ENCODE measurements at regions not wholly inside any gene's neighbourhood (a gene's known extent, or its start where the extent isn't known, plus 50 kb on each side); places are given as distances from the start of the nearest gene placed in this dataset.

GRCh38 chr20:60474385-60474910 lies 516.2 kb downstream of the CDH26 start:
- no peak for DNase-seq (ENCODE audit: low read depth in 2 of 2)

GRCh38 chr20:60476045-60476444 lies 517.8 kb downstream of the CDH26 start:
- DNase-seq (ENCODE audit: low read depth in 2 of 2), result no peak

- no peak for DNase-seq (ENCODE audit: low read depth in 2 of 2)
Measured at GRCh38 chr20:60477958-60478357, 519.7 kb downstream of the CDH26 start.

- no peak for DNase-seq (ENCODE audit: low read depth in 2 of 2)
Measured at GRCh38 chr20:60478533-60478932, 520.3 kb downstream of the CDH26 start.

GRCh38 chr20:60480950-60481742 lies 522.9 kb downstream of the CDH26 start:
- DNase-seq (ENCODE audit: low read depth in 2 of 2), result no peak

GRCh38 chr20:60481743-60482133 lies 523.5 kb downstream of the CDH26 start:
- no peak for DNase-seq (ENCODE audit: low read depth in 2 of 2)

GRCh38 chr20:60482221-60483008 lies 524.2 kb downstream of the CDH26 start:
- DNase-seq (ENCODE audit: low read depth in 2 of 2), result no peak

- DNase-seq (ENCODE audit: low read depth in 2 of 2), result no peak
Measured at GRCh38 chr20:60483371-60483770, 525.1 kb downstream of the CDH26 start.

- no peak for DNase-seq (ENCODE audit: low read depth in 2 of 2)
Measured at GRCh38 chr20:60484316-60484715, 526.1 kb downstream of the CDH26 start.

GRCh38 chr20:60485012-60485760 lies 527.0 kb downstream of the CDH26 start:
- DNase-seq (ENCODE audit: low read depth in 2 of 2), result no peak

- no peak for DNase-seq (ENCODE audit: low read depth in 2 of 2)
Measured at GRCh38 chr20:60486315-60486714, 528.1 kb downstream of the CDH26 start.

- no peak for DNase-seq (ENCODE audit: low read depth in 2 of 2)
Measured at GRCh38 chr20:60486937-60487336, 528.7 kb downstream of the CDH26 start.

- DNase-seq (ENCODE audit: low read depth in 2 of 2), result no peak
Measured at GRCh38 chr20:60490217-60491050, 532.2 kb downstream of the CDH26 start.

GRCh38 chr20:60491051-60491581 lies 532.9 kb downstream of the CDH26 start:
- no peak for DNase-seq (ENCODE audit: low read depth in 2 of 2)

GRCh38 chr20:60494476-60494875 lies 536.3 kb downstream of the CDH26 start:
- DNase-seq (ENCODE audit: low read depth in 2 of 2), result no peak

GRCh38 chr20:60497298-60498035 lies 539.2 kb downstream of the CDH26 start:
- no peak for DNase-seq (ENCODE audit: low read depth in 2 of 2)

GRCh38 chr20:60500038-60500701 lies 541.9 kb downstream of the CDH26 start:
- DNase-seq (ENCODE audit: low read depth in 2 of 2), result no peak

GRCh38 chr20:60501048-60501447 lies 542.8 kb downstream of the CDH26 start:
- DNase-seq (ENCODE audit: low read depth in 2 of 2), result no peak

- no peak for DNase-seq (ENCODE audit: low read depth in 2 of 2)
Measured at GRCh38 chr20:60502881-60503280, 544.7 kb downstream of the CDH26 start.

GRCh38 chr20:60505423-60505822 lies 547.2 kb downstream of the CDH26 start:
- no peak for DNase-seq (ENCODE audit: low read depth in 2 of 2)

All from stimulated activated CD8-positive, alpha-beta memory T cell treated with anti-CD3 and anti-CD28 coated beads, Interleukin-2, amount 100 ng/mL, for 48 hours (primary cell).